ENCODE measurements at regions not wholly inside any gene's neighbourhood (a gene's known extent, or its start where the extent isn't known, plus 50 kb on each side); places are given as distances from the start of the nearest gene placed in this dataset.

DNA sequence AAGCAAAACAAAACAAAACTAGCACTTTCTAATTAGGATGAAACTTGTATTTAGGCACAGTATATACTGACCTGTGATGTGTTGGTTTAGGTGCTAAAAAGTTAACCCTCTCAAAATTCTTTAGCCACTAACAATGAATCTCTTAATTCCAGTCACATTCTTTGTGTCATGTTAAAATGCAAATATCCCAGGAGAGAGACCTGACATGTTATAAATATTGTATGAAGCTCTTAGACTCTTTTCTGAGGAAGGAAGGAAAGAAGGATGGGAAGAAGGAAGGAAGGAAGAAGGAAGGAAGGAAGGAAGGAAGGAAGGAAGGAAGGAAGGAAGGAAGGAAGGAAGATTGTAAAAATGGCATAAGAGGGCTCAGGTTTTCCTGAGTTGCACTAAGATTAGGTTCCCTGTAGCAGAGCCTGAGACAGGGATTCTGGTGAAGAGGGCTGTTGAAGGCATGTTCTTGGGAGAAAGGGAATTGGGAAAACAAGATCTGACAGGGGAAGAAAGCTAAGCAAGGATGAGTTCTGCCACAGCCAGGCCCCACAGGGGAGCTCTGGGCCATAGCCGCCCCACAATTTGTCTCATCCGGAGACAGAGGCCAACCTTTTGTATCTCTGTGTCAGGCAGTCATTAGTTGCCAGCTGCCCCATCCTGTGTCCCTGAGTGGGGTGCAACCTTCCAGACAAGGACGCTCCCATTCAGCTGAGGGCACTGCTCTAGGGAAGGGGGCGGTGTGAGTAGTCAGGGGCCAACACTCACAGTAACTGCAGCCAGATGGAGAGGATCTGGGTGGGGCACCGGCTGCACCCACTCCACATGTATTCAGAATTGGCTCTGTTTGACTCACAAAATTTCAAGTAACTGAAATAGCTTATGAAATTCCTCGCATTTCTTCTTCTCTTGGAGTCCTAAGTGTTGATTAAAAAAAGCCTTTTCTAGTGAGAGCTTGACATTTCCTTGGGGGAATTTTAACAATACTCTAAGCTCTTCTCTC lies 189.3 kb upstream of the ARG1 start:
- DNase-seq = no peak

DNA sequence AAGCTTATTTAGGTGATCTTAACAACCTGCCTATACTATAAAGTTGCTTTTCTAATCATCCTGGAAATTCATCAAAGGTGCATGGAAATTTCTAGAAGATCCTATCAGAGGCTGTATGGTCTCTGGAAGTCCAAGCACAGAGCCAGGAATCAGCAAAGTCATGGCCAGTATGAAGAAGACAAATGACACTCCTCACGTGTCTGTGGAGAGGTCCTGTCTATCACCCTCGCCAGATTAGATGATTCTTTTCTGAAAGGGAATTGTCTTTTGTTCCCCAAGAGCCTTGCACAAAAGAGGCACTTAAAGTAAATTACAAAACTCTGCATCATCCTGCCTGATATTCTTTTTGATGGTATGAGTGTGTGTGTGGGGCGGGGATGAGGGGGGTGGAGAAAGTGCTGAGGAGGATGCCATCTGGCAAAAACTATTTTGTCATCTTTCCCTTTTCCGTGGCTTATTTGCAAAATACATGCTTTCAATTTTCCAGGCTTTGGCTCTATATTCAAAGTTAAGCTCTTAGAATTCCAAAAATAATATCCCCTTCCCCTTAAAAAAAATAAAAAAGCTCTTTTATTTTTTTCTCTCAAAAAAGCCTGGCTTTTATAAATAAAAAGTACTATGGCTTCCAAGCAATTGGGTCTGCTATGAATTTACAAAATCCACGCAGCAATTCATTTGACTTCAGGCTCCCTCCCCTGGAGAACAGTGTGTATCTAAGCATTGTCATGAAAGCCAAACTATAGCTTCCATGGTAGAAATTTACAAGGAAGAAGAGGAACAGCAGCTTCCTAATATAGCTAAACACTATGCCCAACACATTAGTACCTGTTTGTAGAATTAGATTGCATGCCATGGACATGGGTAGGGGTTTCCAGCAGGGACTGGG lies 185.2 kb upstream of the ARG1 start:
- no peak for DNase-seq

DNA sequence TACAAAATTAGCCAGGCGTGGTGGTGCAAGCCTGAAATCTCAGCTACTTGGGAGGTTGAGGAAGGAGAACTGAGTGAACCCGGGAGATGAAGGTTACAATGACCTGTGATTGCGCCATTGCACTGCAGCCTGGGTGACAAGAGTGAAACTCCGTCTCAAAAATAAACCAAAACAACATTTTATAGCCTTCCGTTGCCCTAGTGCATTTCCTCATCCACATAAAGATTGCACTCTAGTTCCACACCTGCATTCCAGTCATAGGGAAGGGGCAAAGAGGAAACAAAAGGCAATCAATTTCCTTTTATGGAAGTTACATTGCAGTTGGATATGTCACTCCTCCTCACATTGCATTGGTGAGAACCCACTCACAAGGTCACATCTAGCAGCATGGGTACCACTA lies 182.7 kb upstream of the ARG1 start:
- no peak for DNase-seq

GRCh38 chr6:131391116-131391515 lies 181.9 kb upstream of the ARG1 start:
- DNase-seq = no peak

GRCh38 chr6:131393433-131393832 lies 179.6 kb upstream of the ARG1 start:
- no peak for DNase-seq

GRCh38 chr6:131394768-131395432 lies 178.1 kb upstream of the ARG1 start:
- no peak for DNase-seq

- DNase-seq = no peak
These were observed 174.8 kb upstream of the ARG1 start for GRCh38 chr6:131398176-131398575.

DNA sequence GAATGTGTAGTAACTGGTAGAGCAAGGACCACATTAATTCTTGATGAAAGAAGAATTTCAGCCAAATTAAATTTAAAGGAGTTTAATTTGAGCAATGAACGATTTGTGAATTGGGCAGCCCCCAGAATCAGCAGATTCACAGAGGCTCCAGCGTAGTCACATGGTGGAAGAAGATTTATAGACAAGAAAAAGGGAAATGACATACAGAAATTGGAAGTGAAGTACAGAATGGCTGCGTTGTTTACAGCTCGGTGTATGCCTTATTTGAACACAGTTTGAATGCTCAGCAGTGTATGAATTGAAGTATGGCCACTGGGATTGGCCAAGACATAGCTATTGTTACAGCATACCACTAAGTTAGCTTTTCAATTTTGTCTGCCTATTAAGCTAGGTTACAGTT lies 173.6 kb upstream of the ARG1 start:
- DNase-seq = no peak

- no peak for DNase-seq
These were observed 172.8 kb upstream of the ARG1 start for GRCh38 chr6:131400054-131400778.

- DNase-seq = no peak
These were observed 172.1 kb upstream of the ARG1 start for GRCh38 chr6:131400779-131401496.

GRCh38 chr6:131408811-131409210 lies 164.2 kb upstream of the ARG1 start:
- no peak for DNase-seq

GRCh38 chr6:131410785-131411184 lies 162.2 kb upstream of the ARG1 start:
- DNase-seq = no peak

DNA sequence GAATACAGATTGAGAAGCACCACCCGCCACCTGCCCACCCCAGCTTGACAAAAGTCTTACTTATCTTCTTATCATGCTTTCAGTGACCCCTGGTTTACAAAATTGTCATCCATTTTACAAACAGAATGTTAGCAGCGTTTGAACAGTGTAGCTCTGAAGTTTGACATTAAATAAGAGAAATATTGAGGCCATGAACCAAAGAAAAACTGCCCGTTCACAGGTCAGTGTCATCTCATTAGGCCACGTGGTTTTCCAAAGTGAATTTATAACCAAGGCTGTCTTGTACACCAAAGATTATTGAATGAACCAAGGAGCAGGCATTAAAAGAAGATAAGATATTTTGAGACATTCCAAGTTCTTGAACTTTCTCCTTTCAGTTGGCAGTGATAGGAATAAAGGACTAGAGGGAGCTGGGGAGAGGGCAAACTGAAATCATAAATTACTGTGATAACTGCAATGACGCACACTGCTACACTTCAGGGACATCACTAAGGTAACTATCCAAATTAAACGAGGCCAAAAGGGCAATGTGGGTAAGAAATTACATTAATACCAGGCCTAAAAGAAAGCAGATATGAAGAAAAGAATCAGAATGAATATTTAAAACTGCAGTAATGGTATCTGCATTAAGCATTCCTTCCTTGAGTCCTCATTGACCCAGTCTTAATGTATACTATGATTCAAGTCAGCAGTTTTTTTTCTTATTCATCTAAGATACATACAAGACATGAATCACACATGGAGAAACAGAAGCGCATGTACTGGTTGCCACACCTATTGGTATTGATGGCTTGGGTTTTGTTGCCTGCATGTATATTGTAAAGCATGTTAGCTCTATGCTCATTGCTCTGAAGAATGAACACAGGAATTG lies 159.8 kb upstream of the ARG1 start:
- DNase-seq = no peak

DNA sequence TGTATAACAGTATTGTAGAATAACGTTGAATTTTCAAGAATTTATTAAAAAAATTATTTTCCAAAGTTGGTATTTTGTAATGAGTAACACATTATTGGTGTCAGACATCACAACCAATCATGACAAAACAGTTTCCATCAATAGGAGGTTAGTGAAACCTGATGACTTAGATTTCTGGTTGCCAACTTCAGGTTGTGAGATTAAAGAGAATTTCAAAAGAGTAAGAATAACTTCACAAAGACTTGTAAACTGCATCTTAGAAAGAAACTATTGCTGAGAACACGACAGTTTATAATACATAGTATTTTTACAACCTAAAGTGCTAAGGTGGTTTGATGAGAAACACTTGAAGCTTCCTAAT lies 159.2 kb upstream of the ARG1 start:
- DNase-seq = no peak

DNA sequence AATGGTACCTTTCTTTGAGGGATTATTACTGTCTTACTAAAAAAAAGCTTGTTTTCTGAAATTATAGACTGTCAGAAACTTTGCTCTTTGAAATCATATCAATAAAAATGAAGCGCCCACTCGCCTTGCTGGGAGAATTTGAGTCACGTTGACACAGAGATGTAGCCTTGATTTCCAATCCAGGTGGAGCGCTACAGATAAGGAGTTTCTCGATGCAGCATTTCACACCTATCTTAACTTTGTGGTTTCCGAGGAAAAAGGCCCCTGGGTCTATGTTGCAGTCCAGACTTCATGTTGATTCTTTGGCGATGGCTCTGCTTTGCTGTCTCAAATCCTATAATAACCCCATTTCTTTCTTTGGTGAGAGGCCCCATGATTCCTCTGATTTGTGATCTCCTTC lies 158.1 kb upstream of the ARG1 start:
- no peak for DNase-seq

GRCh38 chr6:131418441-131418840 lies 154.6 kb upstream of the ARG1 start:
- DNase-seq = no peak

DNA sequence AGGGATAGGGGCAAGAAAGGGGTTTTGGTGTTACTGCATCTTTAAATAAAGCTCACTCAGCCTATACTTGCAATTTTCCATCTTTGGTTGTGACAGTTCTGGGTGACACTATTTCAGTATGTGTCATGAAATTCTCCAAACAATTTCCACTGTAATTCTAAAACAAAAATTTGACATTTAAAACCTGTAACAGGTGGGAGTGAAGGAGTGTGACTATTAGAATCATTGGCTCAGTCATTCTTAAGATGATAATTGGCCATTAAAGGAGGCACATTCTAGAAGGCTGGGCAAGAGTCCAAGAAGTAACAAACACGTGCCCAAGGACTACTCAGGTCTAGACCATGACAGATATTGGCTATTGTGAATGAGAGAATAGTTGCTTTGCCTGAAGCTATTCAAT lies 153.3 kb upstream of the ARG1 start:
- DNase-seq = no peak

- no peak for DNase-seq
These were observed 149.0 kb upstream of the ARG1 start for GRCh38 chr6:131424016-131424415.

GRCh38 chr6:131424475-131424874 lies 148.6 kb upstream of the ARG1 start:
- no peak for DNase-seq

DNA sequence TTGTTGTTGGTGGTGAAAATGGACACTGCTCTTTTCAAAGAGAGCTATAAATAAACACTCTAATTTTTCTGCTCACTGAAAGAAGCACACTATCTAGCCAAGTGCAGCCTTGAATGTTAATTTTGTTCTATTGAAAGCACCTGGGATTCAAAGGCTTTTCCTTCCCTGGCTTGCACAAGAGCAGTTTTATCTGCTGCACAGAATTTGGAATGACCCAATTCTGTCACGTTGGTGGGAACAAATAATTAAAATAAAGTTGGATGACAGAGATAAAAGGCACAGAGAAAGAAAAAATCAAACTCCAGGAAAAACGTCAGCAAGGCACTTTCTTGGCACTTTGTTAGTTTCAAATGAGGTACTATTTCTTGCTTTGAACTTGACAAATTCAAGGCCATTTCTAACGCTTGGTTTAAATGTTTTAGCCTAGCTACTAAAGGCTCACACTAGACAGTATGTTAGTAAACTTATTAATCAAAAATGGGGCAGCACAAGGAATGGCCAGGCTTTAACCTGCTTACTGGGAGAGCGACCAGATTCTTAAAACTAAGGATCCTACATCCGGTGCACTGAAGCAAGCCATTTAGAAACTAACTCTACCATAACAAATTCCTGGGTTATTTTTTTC lies 145.5 kb upstream of the ARG1 start:
- DNase-seq = no peak
